HL-60 (cell line): ENCODE measurements at regions not wholly inside any gene's neighbourhood (a gene's known extent, or its start where the extent isn't known, plus 50 kb on each side); places are given as distances from the start of the nearest gene placed in this dataset.

Experiments used
- CTCF ChIP-seq: IDR thresholded peaks from one replicate; pipeline ENCODE4 v1.5.1; 2011; ENCODE audit warnings: low read length, control low read depth, inconsistent platforms; ENCODE audit not compliant: insufficient read depth
- GABPA ChIP-seq: IDR thresholded peaks from 2 replicates; pipeline ENCODE4 v1.6.1; 2012; ENCODE audit warnings: low read depth
- POLR2AphosphoS5 ChIP-seq: IDR thresholded peaks from 2 replicates; pipeline ENCODE4 v1.6.1; 2012; ENCODE audit warnings: low read depth
- SPI1 ChIP-seq: IDR thresholded peaks from 2 replicates; pipeline ENCODE4 v1.6.1; 2012; ENCODE audit warnings: low read depth, mild to moderate bottlenecking, borderline replicate concordance
- TF ChIP-seq, protein P1 (sequence below): IDR thresholded peaks from 2 replicates; pipeline ENCODE4 v1.6.1; 2012; ENCODE audit warnings: low read depth; ENCODE audit not compliant: insufficient replicate concordance

DNA sequence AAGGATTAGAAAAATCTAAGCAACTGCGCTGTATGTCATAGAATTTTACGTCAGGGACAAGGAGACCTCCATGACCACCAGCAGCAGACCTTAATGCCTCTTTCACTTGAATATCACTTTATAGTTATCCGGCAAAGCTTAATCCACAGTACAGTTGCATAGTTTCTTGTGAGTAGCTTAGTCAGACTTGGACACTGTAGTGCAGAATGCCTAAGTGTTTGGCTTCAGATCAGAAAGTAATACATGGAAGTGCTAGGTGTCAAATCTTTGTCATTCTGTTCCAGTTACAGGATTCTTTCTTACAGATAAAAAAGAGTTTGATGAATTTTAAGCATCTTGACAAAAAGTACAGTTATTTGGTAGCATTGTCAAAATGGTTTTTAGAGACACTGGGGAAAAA lies 239.9 kb upstream of the PAPPA start:
- TF ChIP-seq CTCF (no peak), GABPA (no peak), SPI1 (no peak), POLR2AphosphoS5 (no peak)
- TF ChIP-seq, protein P1, sequence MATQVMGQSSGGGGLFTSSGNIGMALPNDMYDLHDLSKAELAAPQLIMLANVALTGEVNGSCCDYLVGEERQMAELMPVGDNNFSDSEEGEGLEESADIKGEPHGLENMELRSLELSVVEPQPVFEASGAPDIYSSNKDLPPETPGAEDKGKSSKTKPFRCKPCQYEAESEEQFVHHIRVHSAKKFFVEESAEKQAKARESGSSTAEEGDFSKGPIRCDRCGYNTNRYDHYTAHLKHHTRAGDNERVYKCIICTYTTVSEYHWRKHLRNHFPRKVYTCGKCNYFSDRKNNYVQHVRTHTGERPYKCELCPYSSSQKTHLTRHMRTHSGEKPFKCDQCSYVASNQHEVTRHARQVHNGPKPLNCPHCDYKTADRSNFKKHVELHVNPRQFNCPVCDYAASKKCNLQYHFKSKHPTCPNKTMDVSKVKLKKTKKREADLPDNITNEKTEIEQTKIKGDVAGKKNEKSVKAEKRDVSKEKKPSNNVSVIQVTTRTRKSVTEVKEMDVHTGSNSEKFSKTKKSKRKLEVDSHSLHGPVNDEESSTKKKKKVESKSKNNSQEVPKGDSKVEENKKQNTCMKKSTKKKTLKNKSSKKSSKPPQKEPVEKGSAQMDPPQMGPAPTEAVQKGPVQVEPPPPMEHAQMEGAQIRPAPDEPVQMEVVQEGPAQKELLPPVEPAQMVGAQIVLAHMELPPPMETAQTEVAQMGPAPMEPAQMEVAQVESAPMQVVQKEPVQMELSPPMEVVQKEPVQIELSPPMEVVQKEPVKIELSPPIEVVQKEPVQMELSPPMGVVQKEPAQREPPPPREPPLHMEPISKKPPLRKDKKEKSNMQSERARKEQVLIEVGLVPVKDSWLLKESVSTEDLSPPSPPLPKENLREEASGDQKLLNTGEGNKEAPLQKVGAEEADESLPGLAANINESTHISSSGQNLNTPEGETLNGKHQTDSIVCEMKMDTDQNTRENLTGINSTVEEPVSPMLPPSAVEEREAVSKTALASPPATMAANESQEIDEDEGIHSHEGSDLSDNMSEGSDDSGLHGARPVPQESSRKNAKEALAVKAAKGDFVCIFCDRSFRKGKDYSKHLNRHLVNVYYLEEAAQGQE, result no peak
